Neural cell (in vitro differentiated cells): ENCODE measurements at regions not wholly inside any gene's neighbourhood (a gene's known extent, or its start where the extent isn't known, plus 50 kb on each side); places are given as distances from the start of the nearest gene placed in this dataset.

Experiments used
- H2AFZ ChIP-seq: fragments of 200-600, 300-800 bp; sonication (generic), shearing (Covaris generic); 2 replicates; pipeline ENCODE4 v1.6.0; 2014; ENCODE audit warnings: low read depth, mild to moderate bottlenecking, antibody characterized with exemption, low read length, moderate library complexity
- H3F3A ChIP-seq: fragments of 200-600 bp; shearing (Covaris generic); 2 replicates; pipeline ENCODE4 v1.6.1; 2016; ENCODE audit warnings: mild to moderate bottlenecking, moderate library complexity, mixed read lengths, antibody characterized with exemption, low read length; ENCODE audit not compliant: insufficient read depth, poor library complexity, severe bottlenecking
- H3K27ac ChIP-seq: fragments of 200-600, 300-800 bp; sonication (generic), shearing (Covaris generic); 2 replicates; pipeline ENCODE4 v1.5.1; 2014; ENCODE audit warnings: mild to moderate bottlenecking, low read length, moderate library complexity
- H3K27me3 ChIP-seq: fragments of 300-800, 200-600 bp; sonication (generic), shearing (Covaris generic); 2 replicates; pipeline ENCODE4 v1.6.0; 2014; ENCODE audit warnings: mild to moderate bottlenecking, low read depth, low read length, moderate library complexity; ENCODE audit not compliant: insufficient read depth
- H3K36me3 ChIP-seq: fragments of 300-800, 200-600 bp; sonication (generic), shearing (Covaris generic); 2 replicates; pipeline ENCODE4 v1.5.1; 2014; ENCODE audit warnings: mild to moderate bottlenecking, antibody characterized with exemption, low read length, moderate library complexity; ENCODE audit not compliant: insufficient read depth
- H3K4me2 ChIP-seq: fragments of 300-800, 200-600 bp; sonication (generic), shearing (Covaris generic); 2 replicates; pipeline ENCODE4 v1.6.0; 2014; ENCODE audit warnings: mild to moderate bottlenecking, low read length
- H3K4me3 ChIP-seq: fragments of 300-800, 200-600 bp; sonication (generic), shearing (Covaris generic); 2 replicates; pipeline ENCODE4 v1.5.1; 2014; ENCODE audit warnings: mild to moderate bottlenecking, low read length, moderate library complexity
- H3K79me2 ChIP-seq: fragments of 200-600 bp; shearing (Covaris generic); replicated peaks from 2 replicates; pipeline ENCODE4 v1.6.0; 2014; ENCODE audit warnings: mild to moderate bottlenecking, low read length, moderate library complexity; ENCODE audit not compliant: insufficient read depth
- H3K9ac ChIP-seq: fragments of 300-800, 200-600 bp; sonication (generic), shearing (Covaris generic); 2 replicates; pipeline ENCODE4 v1.6.1; 2016; ENCODE audit warnings: mild to moderate bottlenecking, low read length, mixed read lengths
- H3K9me2 ChIP-seq: fragments of 200-600 bp; shearing (Covaris generic); 2 replicates; pipeline ENCODE4 v1.6.1; 2016; ENCODE audit warnings: mild to moderate bottlenecking, low read length, mixed read lengths; ENCODE audit not compliant: insufficient read depth
- H3K9me3 ChIP-seq: fragments of 200-600, 300-800 bp; sonication (generic), shearing (Covaris generic); 2 replicates; pipeline ENCODE4 v1.6.1; 2016; ENCODE audit warnings: mild to moderate bottlenecking, mixed run types, low read length, moderate library complexity, mixed read lengths
- H4K20me1 ChIP-seq: fragments of 200-600 bp; shearing (Covaris generic); 2 replicates; pipeline ENCODE4 v1.6.1; 2016; ENCODE audit warnings: mild to moderate bottlenecking, mixed run types; ENCODE audit not compliant: insufficient read depth
- CTCF ChIP-seq: fragments of 450-650 bp; IDR thresholded peaks from 2 replicates; pipeline ENCODE4 v1.5.1; 2014; ENCODE audit warnings: antibody characterized with exemption, mild to moderate bottlenecking, moderate library complexity; ENCODE audit not compliant: poor library complexity, severe bottlenecking
- EP300 ChIP-seq: fragments of 450-650 bp; conservative IDR thresholded peaks from 2 replicates; pipeline ENCODE4 v1.6.1; 2014; ENCODE audit warnings: antibody characterized with exemption, mild to moderate bottlenecking, moderate library complexity; ENCODE audit not compliant: poor library complexity, severe bottlenecking
- EZH2 ChIP-seq: fragments of 200-600, 300-800 bp; shearing (Covaris generic), sonication (generic); IDR thresholded peaks from 2 replicates; pipeline ENCODE4 v1.6.1; 2014; ENCODE audit warnings: antibody characterized with exemption, low read length, borderline replicate concordance, mild to moderate bottlenecking; ENCODE audit not compliant: insufficient read depth, poor library complexity, severe bottlenecking
- MXI1 ChIP-seq: fragments of 450-650 bp; conservative IDR thresholded peaks from 2 replicates; pipeline ENCODE4 v1.6.1; 2014; ENCODE audit warnings: antibody characterized with exemption, mild to moderate bottlenecking; ENCODE audit not compliant: poor library complexity, severe bottlenecking
- POLR2AphosphoS5 ChIP-seq: IDR thresholded peaks from 2 replicates; pipeline ENCODE4 v1.6.1; 2012
- RAD21 ChIP-seq: fragments of 450-650 bp; conservative IDR thresholded peaks from 2 replicates; pipeline ENCODE4 v1.6.1; 2014; ENCODE audit warnings: antibody characterized with exemption, mild to moderate bottlenecking, moderate library complexity
- REST ChIP-seq: IDR thresholded peaks from 2 replicates; pipeline ENCODE4 v1.6.1; 2012; ENCODE audit warnings: borderline replicate concordance
- SMC3 ChIP-seq: fragments of 450-650 bp; conservative IDR thresholded peaks from 2 replicates; pipeline ENCODE4 v1.6.1; 2014; ENCODE audit warnings: antibody characterized with exemption, mild to moderate bottlenecking, moderate library complexity; ENCODE audit not compliant: poor library complexity
- TAF1 ChIP-seq: IDR thresholded peaks from 2 replicates; pipeline ENCODE4 v1.6.1; 2012; ENCODE audit warnings: low read depth

- H2AFZ ChIP-seq, result no peak overlapping the region
- H3K9me2 ChIP-seq, result no peaks in the 10 kb centered on the region
- no peaks in the 10 kb centered on the region for H3K27me3 ChIP-seq
- no peak overlapping the region for H3K27ac ChIP-seq
- H3K4me2 ChIP-seq, result no peak overlapping the region
- H3K9ac ChIP-seq, result no peak overlapping the region
- H4K20me1 ChIP-seq, result no peaks in the 10 kb centered on the region
- no peaks in the 10 kb centered on the region for H3K36me3 ChIP-seq
- H3K9me3 ChIP-seq, result no peaks in the 10 kb centered on the region
- H3K4me3 ChIP-seq, result no peak overlapping the region
- no peaks in the 10 kb centered on the region for H3F3A ChIP-seq
- TF ChIP-seq TAF1, result no peak
- no peak for TF ChIP-seq EP300
- TF ChIP-seq MXI1, result no peak
- no peak for TF ChIP-seq CTCF
- TF ChIP-seq POLR2AphosphoS5, result no peak
- TF ChIP-seq REST, result no peak
- TF ChIP-seq EZH2, result no peak
- no peak for TF ChIP-seq RAD21
- no peak for TF ChIP-seq SMC3
- no peaks in the 10 kb centered on the region for H3K79me2 ChIP-seq
These were observed 648.1 kb downstream of the TOX3 start for GRCh38 chr16:51898872-51899271.

- Histone ChIP-seq H3K27ac (no peak overlapping the region), H3K9me2 (no peaks in the 10 kb centered on the region), H4K20me1 (no peaks in the 10 kb centered on the region), H3K79me2 (no peaks in the 10 kb centered on the region), H3K9me3 (no peaks in the 10 kb centered on the region), H3K4me2 (no peak overlapping the region), H3K9ac (no peak overlapping the region), H2AFZ (no peak overlapping the region), H3K36me3 (no peaks in the 10 kb centered on the region), H3K27me3 (no peaks in the 10 kb centered on the region), H3K4me3 (no peak overlapping the region), H3F3A (no peaks in the 10 kb centered on the region)
- TF ChIP-seq EZH2 (no peak), REST (no peak), MXI1 (no peak), CTCF (no peak), POLR2AphosphoS5 (no peak), RAD21 (no peak), TAF1 (no peak), SMC3 (no peak), EP300 (no peak)
These were observed 650.9 kb downstream of the TOX3 start for GRCh38 chr16:51896013-51896412.
